Activated CD4-positive, CD25-positive, alpha-beta regulatory T cell (primary cell): ENCODE measurements at regions not wholly inside any gene's neighbourhood (a gene's known extent, or its start where the extent isn't known, plus 50 kb on each side); places are given as distances from the start of the nearest gene placed in this dataset.

Experiments used
- DNase-seq, 4 experiments: peaks; one replicate each; lab custom pipeline; 2025; lab: John Stamatoyannopoulos, UW

- DNase-seq, result no peak
These were observed 1327.1 kb downstream of the MAT2B start for GRCh38 chr5:164832516-164832915.

GRCh38 chr5:164844348-164844747 lies 1338.9 kb downstream of the MAT2B start:
- no peak for DNase-seq

GRCh38 chr5:164860896-164861295 lies 1355.5 kb downstream of the MAT2B start:
- no peak for DNase-seq

GRCh38 chr5:164861610-164862009 lies 1356.2 kb downstream of the MAT2B start:
- DNase-seq, result no peak

GRCh38 chr5:164868761-164869160 lies 1363.3 kb downstream of the MAT2B start:
- no peak for DNase-seq

- no peak for DNase-seq
These were observed 1363.9 kb downstream of the MAT2B start for GRCh38 chr5:164869325-164869724.

GRCh38 chr5:164876793-164877192 lies 1371.4 kb downstream of the MAT2B start:
- no peak for DNase-seq

GRCh38 chr5:164881442-164881841 lies 1376.0 kb downstream of the MAT2B start:
- DNase-seq, result no peak

GRCh38 chr5:164885179-164885578 lies 1379.8 kb downstream of the MAT2B start:
- DNase-seq, result no peak

- DNase-seq, result no peak
These were observed 1387.7 kb downstream of the MAT2B start for GRCh38 chr5:164893071-164893470.

- DNase-seq, result no peak
These were observed 1393.3 kb downstream of the MAT2B start for GRCh38 chr5:164898705-164899104.

- no peak for DNase-seq
These were observed 1404.3 kb downstream of the MAT2B start for GRCh38 chr5:164909673-164910072.

- DNase-seq, result no peak
These were observed 1416.3 kb downstream of the MAT2B start for GRCh38 chr5:164921722-164922121.

GRCh38 chr5:164934039-164934438 lies 1428.6 kb downstream of the MAT2B start:
- no peak for DNase-seq

- no peak for DNase-seq
These were observed 1429.1 kb downstream of the MAT2B start for GRCh38 chr5:164934561-164934960.

- DNase-seq, result no peak
These were observed 1435.7 kb downstream of the MAT2B start for GRCh38 chr5:164941132-164941531.

- DNase-seq, result no peak
These were observed 1445.5 kb downstream of the MAT2B start for GRCh38 chr5:164950927-164951326.

- no peak for DNase-seq
These were observed 1446.2 kb downstream of the MAT2B start for GRCh38 chr5:164951570-164951969.

- DNase-seq, result no peak
These were observed 1453.3 kb downstream of the MAT2B start for GRCh38 chr5:164958688-164959087.

GRCh38 chr5:164959761-164960160 lies 1454.3 kb downstream of the MAT2B start:
- no peak for DNase-seq

GRCh38 chr5:164962329-164962961 lies 1457.0 kb downstream of the MAT2B start:
- no peak for DNase-seq

GRCh38 chr5:164966611-164967010 lies 1461.2 kb downstream of the MAT2B start:
- DNase-seq, result no peak

GRCh38 chr5:164967354-164967753 lies 1461.9 kb downstream of the MAT2B start:
- no peak for DNase-seq

GRCh38 chr5:164972973-164973372 lies 1467.6 kb downstream of the MAT2B start:
- DNase-seq, result no peak
